A673 (cell line): ENCODE measurements at regions not wholly inside any gene's neighbourhood (a gene's known extent, or its start where the extent isn't known, plus 50 kb on each side); places are given as distances from the start of the nearest gene placed in this dataset.

Source experiments
- BruUV-seq: library from RNA; stranded (reverse); fragments of 400-500 nt; replicated peaks from 2 replicates; lab custom pipeline; 2021; lab: Mats Ljungman, UMichigan
- CTCF ChIA-PET: fragments of 300-600 bp; sonication (Branson Sonifier 250); formaldehyde crosslinking; loops from one replicate; lab custom pipeline; 2022; ENCODE audit warnings: antibody characterized with exemption; lab: Charles Lee
- POLR2A ChIA-PET: fragments of 300-600 bp; sonication (Branson Sonifier 250); formaldehyde crosslinking; loops from one replicate; lab custom pipeline; 2022; ENCODE audit warnings: antibody characterized with exemption; ENCODE audit not compliant: low non-redundant PET; lab: Charles Lee
- DNase-seq: peaks from one replicate; pipeline ENCODE4 v3.0.0-alpha.2; 2015; ENCODE audit warnings: low spot score
- H3K27ac ChIP-seq: fragments of 200-600 bp; sonication (generic); 2 replicates; pipeline ENCODE4 v1.5.1; 2016; ENCODE audit warnings: mixed run types, low read depth, mild to moderate bottlenecking, mixed read lengths, antibody characterized with exemption, low read length; ENCODE audit not compliant: poor library complexity, severe bottlenecking
- H3K27me3 ChIP-seq: fragments of 200-600 bp; sonication (generic); replicated peaks from 2 replicates; pipeline ENCODE4 v1.6.1; 2017; ENCODE audit warnings: mixed run types, low read depth, mild to moderate bottlenecking, mixed read lengths, antibody characterized with exemption, low read length; ENCODE audit not compliant: insufficient read depth, poor library complexity
- H3K36me3 ChIP-seq: fragments of 200-600 bp; sonication (generic); 2 replicates; pipeline ENCODE4 v1.6.1; 2016; ENCODE audit warnings: mixed run types, mild to moderate bottlenecking, mixed read lengths, antibody characterized with exemption, low read length; ENCODE audit not compliant: insufficient read depth, poor library complexity, severe bottlenecking
- H3K4me1 ChIP-seq: fragments of 200-600 bp; sonication (generic); 2 replicates; pipeline ENCODE4 v1.6.1; 2017; ENCODE audit warnings: mixed run types, mild to moderate bottlenecking, mixed read lengths, antibody characterized with exemption, low read length; ENCODE audit not compliant: insufficient read depth, poor library complexity, severe bottlenecking
- H3K4me3 ChIP-seq: fragments of 200-600 bp; sonication (generic); 2 replicates; pipeline ENCODE4 v1.5.1; 2016; ENCODE audit warnings: low read depth, mixed run types, mild to moderate bottlenecking, mixed read lengths, low read length; ENCODE audit not compliant: poor library complexity, severe bottlenecking
- H3K9me3 ChIP-seq: fragments of 200-600 bp; sonication (generic); 2 replicates; pipeline ENCODE4 v1.6.1; 2016; ENCODE audit warnings: mixed run types, low read depth, mild to moderate bottlenecking, mixed read lengths, antibody characterized with exemption, low read length; ENCODE audit not compliant: poor library complexity, severe bottlenecking
- EZH2 ChIP-seq: fragments of 200-600 bp; sonication (generic); IDR thresholded peaks from 2 replicates; pipeline ENCODE4 v1.6.1; 2017; ENCODE audit warnings: borderline replicate concordance, low read depth, mild to moderate bottlenecking, mixed read lengths, antibody characterized with exemption, low read length; ENCODE audit not compliant: poor library complexity, severe bottlenecking
- intact Hi-C: fragments of 100-400 bp; cut with micrococcal nuclease; formaldehyde crosslinking; loops from one replicate; pipeline ENCODE4 v1.10.0; 2022; ENCODE audit not compliant: unreplicated experiment
- TF ChIP-seq, protein P1 (sequence below): fragments of 300-800, 200-600 bp; sonication (generic); conservative IDR thresholded peaks from 2 replicates; pipeline ENCODE4 v1.5.1; 2017; ENCODE audit warnings: low read depth, mild to moderate bottlenecking, antibody characterized with exemption, low read length, moderate library complexity, mixed read lengths

DNA sequence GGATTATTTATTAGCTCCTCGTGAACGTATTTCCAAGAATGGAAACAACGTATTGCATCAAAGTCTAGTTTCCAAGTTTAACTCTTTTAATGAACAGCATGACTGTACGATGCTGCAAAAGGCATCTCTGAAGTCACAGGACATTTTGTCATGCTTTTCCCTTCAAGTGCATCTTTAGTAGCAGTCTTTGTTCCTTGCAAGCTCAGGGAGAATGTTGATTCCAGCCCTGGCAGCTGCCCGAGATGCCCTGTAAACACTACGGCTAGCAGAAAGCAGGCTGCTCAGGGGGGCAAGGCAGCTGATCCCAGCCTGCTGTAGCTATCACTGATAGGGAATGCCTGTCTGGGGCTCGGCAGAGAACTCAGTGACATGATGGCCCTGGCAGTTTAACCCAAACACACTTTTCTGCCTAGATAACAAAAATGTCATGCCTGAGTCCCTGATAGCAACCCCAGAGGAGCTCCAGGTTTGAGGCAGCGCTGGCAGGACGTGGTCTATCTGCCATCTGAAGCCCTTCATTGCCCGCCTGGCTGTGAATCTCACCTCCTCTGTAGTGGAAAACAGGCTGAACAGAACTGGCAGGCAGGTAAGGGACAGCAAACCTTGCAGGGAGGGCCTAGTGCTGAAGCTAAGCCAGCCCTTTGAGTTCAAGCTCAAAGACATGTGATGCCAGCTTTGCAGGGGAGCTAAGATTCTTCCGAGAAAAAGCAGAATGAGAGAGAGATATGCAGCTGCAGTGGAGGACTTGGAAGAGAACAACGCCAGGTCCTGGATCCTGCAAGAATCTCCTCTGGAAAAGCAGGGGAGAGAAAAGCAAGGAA lies 264.6 kb downstream of the SNX10 start:
- no peak overlapping the region for H3K27ac ChIP-seq
- POLR2A ChIA-PET: no interaction called here

DNA sequence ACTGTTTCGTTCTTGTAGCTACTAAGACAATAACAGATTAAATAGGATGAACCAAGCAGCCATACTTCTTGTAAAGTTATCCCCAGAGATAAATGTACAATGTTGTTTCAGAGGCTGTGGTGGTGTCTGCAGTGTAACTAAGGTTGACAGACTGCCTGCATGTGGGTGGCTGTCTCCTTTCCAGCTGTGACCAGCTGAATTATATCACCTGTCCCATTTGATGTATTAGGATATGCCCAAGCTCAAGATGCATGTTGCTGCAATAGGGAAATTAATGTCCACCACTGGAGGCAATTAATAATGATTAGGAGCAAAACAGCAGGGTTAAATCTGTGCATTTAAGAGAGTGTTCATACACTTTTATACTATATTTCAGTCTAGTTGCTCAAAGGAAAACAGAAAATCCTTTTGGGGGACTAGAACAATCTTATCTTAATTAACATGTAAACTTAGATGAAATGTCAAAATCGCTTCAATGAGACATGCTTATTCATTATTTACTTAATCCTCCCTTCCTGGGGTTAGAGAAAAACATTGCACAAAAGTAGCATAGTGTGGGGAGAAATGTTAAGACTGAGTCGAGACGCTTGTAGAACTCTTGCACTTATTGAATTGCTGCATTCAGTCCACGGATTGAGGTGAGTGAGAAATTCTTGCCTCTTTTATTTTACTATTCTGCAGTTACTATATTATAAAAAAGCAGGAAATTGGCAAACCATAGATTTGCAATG lies 269.0 kb downstream of the SNX10 start:
- Histone ChIP-seq H3K27ac (no peak overlapping the region), H3K4me1 (no peaks in the 10 kb centered on the region), H3K27me3 (peaks cover 11% of the 10 kb centered on the region), H3K4me3 (no peak overlapping the region), H3K9me3 (no peaks in the 10 kb centered on the region), H3K36me3 (no peaks in the 10 kb centered on the region)
- no peak for DNase-seq
- POLR2A ChIA-PET: no interaction called here
- TF ChIP-seq, protein P1, sequence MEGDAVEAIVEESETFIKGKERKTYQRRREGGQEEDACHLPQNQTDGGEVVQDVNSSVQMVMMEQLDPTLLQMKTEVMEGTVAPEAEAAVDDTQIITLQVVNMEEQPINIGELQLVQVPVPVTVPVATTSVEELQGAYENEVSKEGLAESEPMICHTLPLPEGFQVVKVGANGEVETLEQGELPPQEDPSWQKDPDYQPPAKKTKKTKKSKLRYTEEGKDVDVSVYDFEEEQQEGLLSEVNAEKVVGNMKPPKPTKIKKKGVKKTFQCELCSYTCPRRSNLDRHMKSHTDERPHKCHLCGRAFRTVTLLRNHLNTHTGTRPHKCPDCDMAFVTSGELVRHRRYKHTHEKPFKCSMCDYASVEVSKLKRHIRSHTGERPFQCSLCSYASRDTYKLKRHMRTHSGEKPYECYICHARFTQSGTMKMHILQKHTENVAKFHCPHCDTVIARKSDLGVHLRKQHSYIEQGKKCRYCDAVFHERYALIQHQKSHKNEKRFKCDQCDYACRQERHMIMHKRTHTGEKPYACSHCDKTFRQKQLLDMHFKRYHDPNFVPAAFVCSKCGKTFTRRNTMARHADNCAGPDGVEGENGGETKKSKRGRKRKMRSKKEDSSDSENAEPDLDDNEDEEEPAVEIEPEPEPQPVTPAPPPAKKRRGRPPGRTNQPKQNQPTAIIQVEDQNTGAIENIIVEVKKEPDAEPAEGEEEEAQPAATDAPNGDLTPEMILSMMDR: no peak
- TF ChIP-seq EZH2: no peak
- no TSS peak for BruUV-seq
- CTCF ChIA-PET: no interaction called here
- intact Hi-C loops: no loop called here

More for the DNA sequence above, 264.6 kb downstream of the SNX10 start:
- no peaks in the 10 kb centered on the region for H3K36me3 ChIP-seq
- peaks cover 39% of the 10 kb centered on the region for H3K27me3 ChIP-seq
- no peak for TF ChIP-seq EZH2
- TF ChIP-seq, protein P1: no peak
- H3K4me3 ChIP-seq: no peak overlapping the region
- CTCF ChIA-PET: no interaction called here
- no peaks in the 10 kb centered on the region for H3K4me1 ChIP-seq
- intact Hi-C loops: no loop called here
- DNase-seq: no peak
- no TSS peak for BruUV-seq
- H3K9me3 ChIP-seq: no peaks in the 10 kb centered on the region

DNA sequence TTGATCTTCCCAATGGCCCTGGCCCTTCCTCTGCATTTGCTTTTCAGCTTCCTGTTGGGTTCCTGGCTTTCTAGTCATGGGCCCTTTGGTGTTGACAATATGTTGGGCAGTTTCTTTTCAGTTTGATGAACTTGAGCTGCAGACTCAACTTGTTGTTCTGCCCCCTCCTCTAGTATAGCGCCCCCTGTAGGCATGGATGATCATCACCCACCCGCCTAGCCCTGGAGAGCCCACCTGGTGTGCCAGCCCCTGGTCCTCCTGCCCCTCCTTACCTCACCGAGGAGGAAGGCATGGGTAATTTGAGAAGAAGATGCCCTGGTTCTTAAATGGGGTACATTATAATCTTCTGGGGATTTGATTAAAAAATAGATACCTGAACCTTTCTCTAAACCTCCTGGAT lies 271.2 kb downstream of the SNX10 start:
- no peaks in the 10 kb centered on the region for H3K9me3 ChIP-seq
- H3K36me3 ChIP-seq: no peaks in the 10 kb centered on the region
- peaks cover 11% of the 10 kb centered on the region for H3K27me3 ChIP-seq
- H3K4me1 ChIP-seq: no peaks in the 10 kb centered on the region
- DNase-seq: no peak
- no peak overlapping the region for H3K27ac ChIP-seq
- H3K4me3 ChIP-seq: no peak overlapping the region
- POLR2A ChIA-PET: no interaction called here
- intact Hi-C loops: no loop called here
- no TSS peak for BruUV-seq
- TF ChIP-seq, protein P1: 0 out of 2 replicates have a peak, but pooled peaks have one; percentile 15
- TF ChIP-seq EZH2: no peak
- CTCF ChIA-PET: no interaction called here
